ENCODE measurements at regions not wholly inside any gene's neighbourhood (a gene's known extent, or its start where the extent isn't known, plus 50 kb on each side); places are given as distances from the start of the nearest gene placed in this dataset.

GRCh38 chr10:128563387-128563786, 437.2 kb upstream of the MKI67 start:
- DNase-seq (ENCODE audit: low read depth, low spot score): no peak
- in situ Hi-C loops (cut with HindIII; ENCODE audit: low pct_unique_long_range_greater_than_20kb, low sequenced_read_pairs): no loop called here

GRCh38 chr10:128563904-128564303, 437.7 kb upstream of the MKI67 start:
- in situ Hi-C loops (cut with HindIII; ENCODE audit: low pct_unique_long_range_greater_than_20kb, low sequenced_read_pairs): no loop called here
- DNase-seq (ENCODE audit: low read depth, low spot score): no peak

GRCh38 chr10:128566361-128566968, 440.2 kb upstream of the MKI67 start:
- in situ Hi-C loops (cut with HindIII; ENCODE audit: low pct_unique_long_range_greater_than_20kb, low sequenced_read_pairs): no loop called here
- DNase-seq (ENCODE audit: low read depth, low spot score): no peak

GRCh38 chr10:128567551-128567950, 441.3 kb upstream of the MKI67 start:
- DNase-seq (ENCODE audit: low read depth, low spot score): no peak
- in situ Hi-C loops (cut with HindIII; ENCODE audit: low pct_unique_long_range_greater_than_20kb, low sequenced_read_pairs): no loop called here

GRCh38 chr10:128568041-128568440, 441.8 kb upstream of the MKI67 start:
- in situ Hi-C loops (cut with HindIII; ENCODE audit: low pct_unique_long_range_greater_than_20kb, low sequenced_read_pairs): no loop called here
- DNase-seq (ENCODE audit: low read depth, low spot score): no peak

- DNase-seq (ENCODE audit: low read depth, low spot score): no peak
- in situ Hi-C loops (cut with HindIII; ENCODE audit: low pct_unique_long_range_greater_than_20kb, low sequenced_read_pairs): no loop called here
These were observed 442.3 kb upstream of the MKI67 start for GRCh38 chr10:128568491-128568890.

- DNase-seq (ENCODE audit: low read depth, low spot score): no peak
- in situ Hi-C loops (cut with HindIII; ENCODE audit: low pct_unique_long_range_greater_than_20kb, low sequenced_read_pairs): no loop called here
These were observed 443.0 kb upstream of the MKI67 start for GRCh38 chr10:128568990-128569945.

- in situ Hi-C loops (cut with HindIII; ENCODE audit: low pct_unique_long_range_greater_than_20kb, low sequenced_read_pairs): no loop called here
- no peak for DNase-seq (ENCODE audit: low read depth, low spot score)
These were observed 444.2 kb upstream of the MKI67 start for GRCh38 chr10:128570319-128570995.

GRCh38 chr10:128571071-128571470, 444.8 kb upstream of the MKI67 start:
- in situ Hi-C loops (cut with HindIII; ENCODE audit: low pct_unique_long_range_greater_than_20kb, low sequenced_read_pairs): no loop called here
- DNase-seq (ENCODE audit: low read depth, low spot score): no peak

GRCh38 chr10:128571745-128572144, 445.5 kb upstream of the MKI67 start:
- peak; percentile 6 for DNase-seq (ENCODE audit: low read depth, low spot score)
- in situ Hi-C loops (cut with HindIII; ENCODE audit: low pct_unique_long_range_greater_than_20kb, low sequenced_read_pairs): no loop called here

- in situ Hi-C loops (cut with HindIII; ENCODE audit: low pct_unique_long_range_greater_than_20kb, low sequenced_read_pairs): no loop called here
- no peak for DNase-seq (ENCODE audit: low read depth, low spot score)
These were observed 446.5 kb upstream of the MKI67 start for GRCh38 chr10:128572696-128573095.

GRCh38 chr10:128573281-128573845, 447.1 kb upstream of the MKI67 start:
- in situ Hi-C loops (cut with HindIII; ENCODE audit: low pct_unique_long_range_greater_than_20kb, low sequenced_read_pairs): no loop called here
- DNase-seq (ENCODE audit: low read depth, low spot score): no peak

- no peak for DNase-seq (ENCODE audit: low read depth, low spot score)
- in situ Hi-C loops (cut with HindIII; ENCODE audit: low pct_unique_long_range_greater_than_20kb, low sequenced_read_pairs): no loop called here
These were observed 447.8 kb upstream of the MKI67 start for GRCh38 chr10:128573986-128574385.

GRCh38 chr10:128574581-128575210, 448.5 kb upstream of the MKI67 start:
- in situ Hi-C loops (cut with HindIII; ENCODE audit: low pct_unique_long_range_greater_than_20kb, low sequenced_read_pairs): no loop called here
- DNase-seq (ENCODE audit: low read depth, low spot score): no peak

- DNase-seq (ENCODE audit: low read depth, low spot score): no peak
- in situ Hi-C loops (cut with HindIII; ENCODE audit: low pct_unique_long_range_greater_than_20kb, low sequenced_read_pairs): no loop called here
These were observed 449.5 kb upstream of the MKI67 start for GRCh38 chr10:128575761-128576160.

- no peak for DNase-seq (ENCODE audit: low read depth, low spot score)
- in situ Hi-C loops (cut with HindIII; ENCODE audit: low pct_unique_long_range_greater_than_20kb, low sequenced_read_pairs): no loop called here
These were observed 450.1 kb upstream of the MKI67 start for GRCh38 chr10:128576336-128576735.

- in situ Hi-C loops (cut with HindIII; ENCODE audit: low pct_unique_long_range_greater_than_20kb, low sequenced_read_pairs): no loop called here
- no peak for DNase-seq (ENCODE audit: low read depth, low spot score)
These were observed 450.9 kb upstream of the MKI67 start for GRCh38 chr10:128576943-128577670.

Data from SK-MEL-5 (cell line).